Endothelial cell of umbilical vein (primary cell): ENCODE measurements at regions not wholly inside any gene's neighbourhood (a gene's known extent, or its start where the extent isn't known, plus 50 kb on each side); places are given as distances from the start of the nearest gene placed in this dataset.
A peak's percentile ranks its signal among the peaks of the same experiment; 100 is the strongest.

Experiments
- BruUV-seq: library from RNA; stranded (reverse); fragments of 400-500 nt; replicated peaks from 2 replicates; lab custom pipeline; 2021; lab: Mats Ljungman, UMichigan
- CTCF ChIA-PET: fragments of 300-600, 350-600 bp; sonication (Branson Sonifier 250); formaldehyde crosslinking; loops from one replicate; lab custom pipeline; 2021; ENCODE audit warnings: antibody characterized with exemption, inconsistent platforms; lab: Charles Lee
- POLR2A ChIA-PET: fragments of 300-600, 350-600 bp; sonication (Branson Sonifier 250); formaldehyde crosslinking; loops from one replicate; lab custom pipeline; 2021; ENCODE audit warnings: antibody characterized with exemption, inconsistent platforms; lab: Charles Lee
- DNase-seq: peaks from one replicate; pipeline ENCODE4 v3.0.0-alpha.2; 2011; ENCODE audit warnings: low read depth, low spot score
- FAIRE-seq: peaks from 2 replicates; lab custom pipeline; 2011; peaks lifted over from hg19 to GRCh38; lab: Jason Lieb, UNC
- H2AFZ ChIP-seq: 2 replicates; pipeline ENCODE4 v1.6.0; 2012; ENCODE audit warnings: low read depth, low read length, control low read depth, inconsistent platforms
- H3K27ac ChIP-seq: 2 replicates; pipeline ENCODE4 v1.5.1; 2011; ENCODE audit warnings: low read depth, mild to moderate bottlenecking, control low read depth, low read length, moderate library complexity; ENCODE audit not compliant: insufficient read depth
- H3K27me3 ChIP-seq, 2 experiments: 2 replicates each; pipeline versions ENCODE4 v1.6.0 to v1.6.1; 2011; ENCODE audit warnings: low read length in 2 of 2, mixed read lengths in 1 of 2; ENCODE audit not compliant: control insufficient read depth in 2 of 2, insufficient read depth in 2 of 2
- H3K36me3 ChIP-seq, 2 experiments: 2 replicates in 1 of 2; 3 replicates in 1 of 2; pipeline ENCODE4 v1.5.1; 2011; ENCODE audit warnings: low read length in 2 of 2, mild to moderate bottlenecking in 1 of 2, moderate library complexity in 1 of 2; ENCODE audit not compliant: control insufficient read depth in 2 of 2, insufficient read depth in 2 of 2; ENCODE audit errors: extremely low read depth in 1 of 2
- H3K4me1 ChIP-seq: 3 replicates; pipeline ENCODE4 v1.5.1; 2011; ENCODE audit warnings: mild to moderate bottlenecking, low read length; ENCODE audit not compliant: control insufficient read depth, insufficient read depth; ENCODE audit errors: extremely low read depth
- H3K4me2 ChIP-seq: 2 replicates; pipeline ENCODE4 v1.6.1; 2011; ENCODE audit warnings: low read length, control low read depth, mixed read lengths; ENCODE audit not compliant: insufficient read depth
- H3K4me3 ChIP-seq, 3 experiments: fragments of 200-600 bp in 1 of 3; sonication (generic), shearing (Covaris generic) in 1 of 3; replicated peaks in 1 of 3; 2 replicates each; pipeline ENCODE4 v1.5.1; 2011 to 2016; ENCODE audit warnings: control low read depth in 3 of 3, low read length in 3 of 3, mild to moderate bottlenecking in 2 of 3, inconsistent platforms in 1 of 3, low read depth in 1 of 3, moderate library complexity in 1 of 3; ENCODE audit not compliant: insufficient read depth in 1 of 3
- H3K79me2 ChIP-seq: 2 replicates; pipeline ENCODE4 v1.6.0; 2012; ENCODE audit warnings: low read length, inconsistent platforms; ENCODE audit not compliant: control insufficient read depth, insufficient read depth
- H3K9ac ChIP-seq: replicated peaks from 2 replicates; pipeline ENCODE3; 2011; ENCODE audit warnings: low read length, control low read depth; ENCODE audit not compliant: insufficient read depth; ENCODE audit errors: extremely low read depth
- H3K9me1 ChIP-seq: replicated peaks from 3 replicates; pipeline ENCODE4 v1.6.0; 2011; ENCODE audit warnings: mild to moderate bottlenecking, low read length; ENCODE audit not compliant: control insufficient read depth, insufficient read depth; ENCODE audit errors: extremely low read depth
- H3K9me3 ChIP-seq: replicated peaks from 2 replicates; pipeline ENCODE4 v1.5.1; 2012; ENCODE audit warnings: low read length, inconsistent platforms; ENCODE audit not compliant: control insufficient read depth, insufficient read depth
- H4K20me1 ChIP-seq: replicated peaks from 2 replicates; pipeline ENCODE3; 2011; ENCODE audit warnings: mild to moderate bottlenecking, low read length; ENCODE audit not compliant: control insufficient read depth, insufficient read depth; ENCODE audit errors: extremely low read depth
- EZH2 ChIP-seq: IDR thresholded peaks from 2 replicates; pipeline ENCODE4 v1.6.1; 2012; ENCODE audit warnings: borderline replicate concordance, low read depth, mild to moderate bottlenecking, moderate library complexity, low read length, inconsistent platforms; ENCODE audit not compliant: severe bottlenecking
- FOS ChIP-seq: IDR thresholded peaks from 2 replicates; pipeline ENCODE4 v1.6.1; 2011; ENCODE audit warnings: mild to moderate bottlenecking, low read length, moderate library complexity, borderline replicate concordance; ENCODE audit not compliant: insufficient read depth
- dilution Hi-C: fragments of 300-500 bp; cut with MboI; formaldehyde crosslinking; loops from one replicate; pipeline ENCODE4 v1.15.0; 2019; ENCODE audit warnings: low sequenced_read_pairs; ENCODE audit not compliant: extremely low pct_ligation_motif_present
- intact Hi-C: fragments of 100-400 bp; cut with micrococcal nuclease; formaldehyde crosslinking; loops from one replicate; pipeline ENCODE4 v1.10.0; 2022
- TF ChIP-seq, protein P1 (sequence below): IDR thresholded peaks from 2 replicates; pipeline ENCODE4 v1.6.1; 2011; ENCODE audit not compliant: insufficient read depth, insufficient read length
- TF ChIP-seq, protein P2 (sequence below), 2 donors: IDR thresholded peaks; 1 replicate in 1 of 2; 2 replicates in 1 of 2; pipeline ENCODE4 v1.5.1; 2011; ENCODE audit warnings: low read length in 2 of 2, mild to moderate bottlenecking in 2 of 2, moderate library complexity in 2 of 2, control low read depth in 1 of 2, inconsistent platforms in 1 of 2, low read depth in 1 of 2; ENCODE audit not compliant: insufficient read depth in 1 of 2; ENCODE audit errors: extremely low read depth in 1 of 2

DNA sequence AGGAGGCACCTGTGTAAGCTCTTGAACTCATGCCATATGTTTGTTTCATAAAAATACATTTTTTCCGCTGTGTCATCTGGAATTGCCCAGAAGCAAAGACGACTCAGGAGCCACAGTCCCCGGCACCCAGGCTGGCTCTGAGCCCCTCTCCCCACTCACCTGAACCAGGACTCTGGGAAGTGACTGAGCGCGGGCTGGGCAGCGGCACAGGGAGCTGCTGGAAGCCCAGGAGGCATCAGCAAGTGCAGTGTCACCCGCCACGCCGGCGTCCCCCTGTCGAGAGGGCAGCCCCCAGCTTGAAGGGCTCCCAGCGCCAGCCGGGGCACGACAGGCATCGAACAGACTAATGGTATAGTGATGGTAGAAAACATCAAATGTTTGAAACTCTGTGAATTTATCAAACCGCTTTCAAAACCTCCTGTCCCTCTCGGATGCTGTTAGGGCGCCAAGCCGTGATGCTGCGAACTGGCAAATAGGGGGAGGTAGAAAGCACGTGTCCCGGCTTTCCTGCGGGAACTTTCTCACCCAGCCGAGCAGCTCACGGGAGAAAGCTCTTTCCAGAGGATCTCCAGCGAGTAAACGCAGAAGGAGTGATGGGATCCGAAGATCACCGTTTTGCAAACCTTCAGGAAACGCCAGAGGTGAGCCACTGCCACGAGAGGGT lies 57.8 kb upstream of the COL18A1 start:
- no peak overlapping the region for H3K4me3 ChIP-seq
- no TSS peak for BruUV-seq
- H3K79me2 ChIP-seq: no peaks in the 10 kb centered on the region
- intact Hi-C loops (no loop called here), dilution Hi-C loops (no loop called here)
- CTCF ChIA-PET: interaction anchor here (1.0 to 2.0 kb wide), 5 partner anchors 11 to 207 kb away, joined by 3 to 8 read pairs (median 3); no protein-coding TSS in a partner anchor
- H3K27ac ChIP-seq: no peak overlapping the region
- no peaks in the 10 kb centered on the region for H3K9me3 ChIP-seq
- H3K36me3 ChIP-seq: no peaks in the 10 kb centered on the region
- H3K4me2 ChIP-seq: no peak overlapping the region
- no peaks in the 10 kb centered on the region for H3K9me1 ChIP-seq
- H2AFZ ChIP-seq: no peak overlapping the region
- TF ChIP-seq EZH2 (no peak), FOS (no peak)
- TF ChIP-seq, protein P1, sequence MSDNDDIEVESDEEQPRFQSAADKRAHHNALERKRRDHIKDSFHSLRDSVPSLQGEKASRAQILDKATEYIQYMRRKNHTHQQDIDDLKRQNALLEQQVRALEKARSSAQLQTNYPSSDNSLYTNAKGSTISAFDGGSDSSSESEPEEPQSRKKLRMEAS: no peak
- TF ChIP-seq, protein P2, sequence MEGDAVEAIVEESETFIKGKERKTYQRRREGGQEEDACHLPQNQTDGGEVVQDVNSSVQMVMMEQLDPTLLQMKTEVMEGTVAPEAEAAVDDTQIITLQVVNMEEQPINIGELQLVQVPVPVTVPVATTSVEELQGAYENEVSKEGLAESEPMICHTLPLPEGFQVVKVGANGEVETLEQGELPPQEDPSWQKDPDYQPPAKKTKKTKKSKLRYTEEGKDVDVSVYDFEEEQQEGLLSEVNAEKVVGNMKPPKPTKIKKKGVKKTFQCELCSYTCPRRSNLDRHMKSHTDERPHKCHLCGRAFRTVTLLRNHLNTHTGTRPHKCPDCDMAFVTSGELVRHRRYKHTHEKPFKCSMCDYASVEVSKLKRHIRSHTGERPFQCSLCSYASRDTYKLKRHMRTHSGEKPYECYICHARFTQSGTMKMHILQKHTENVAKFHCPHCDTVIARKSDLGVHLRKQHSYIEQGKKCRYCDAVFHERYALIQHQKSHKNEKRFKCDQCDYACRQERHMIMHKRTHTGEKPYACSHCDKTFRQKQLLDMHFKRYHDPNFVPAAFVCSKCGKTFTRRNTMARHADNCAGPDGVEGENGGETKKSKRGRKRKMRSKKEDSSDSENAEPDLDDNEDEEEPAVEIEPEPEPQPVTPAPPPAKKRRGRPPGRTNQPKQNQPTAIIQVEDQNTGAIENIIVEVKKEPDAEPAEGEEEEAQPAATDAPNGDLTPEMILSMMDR (IDR thresholded peaks at IDR 0.05; ENCODE audit: extremely low read depth in 1 of 2, insufficient read depth in 1 of 2, low read depth in 1 of 2, low read length in 2 of 2): peak in 1 of 2 donors; percentile 4
- POLR2A ChIA-PET: no interaction called here
- no peak for FAIRE-seq
- no peaks in the 10 kb centered on the region for H4K20me1 ChIP-seq
- no peaks in the 10 kb centered on the region for H3K27me3 ChIP-seq
- no peaks in the 10 kb centered on the region for H3K4me1 ChIP-seq
- no peak overlapping the region for H3K9ac ChIP-seq
- DNase-seq: no peak
